ENCODE measurements at regions not wholly inside any gene's neighbourhood (a gene's known extent, or its start where the extent isn't known, plus 50 kb on each side); places are given as distances from the start of the nearest gene placed in this dataset.

DNA sequence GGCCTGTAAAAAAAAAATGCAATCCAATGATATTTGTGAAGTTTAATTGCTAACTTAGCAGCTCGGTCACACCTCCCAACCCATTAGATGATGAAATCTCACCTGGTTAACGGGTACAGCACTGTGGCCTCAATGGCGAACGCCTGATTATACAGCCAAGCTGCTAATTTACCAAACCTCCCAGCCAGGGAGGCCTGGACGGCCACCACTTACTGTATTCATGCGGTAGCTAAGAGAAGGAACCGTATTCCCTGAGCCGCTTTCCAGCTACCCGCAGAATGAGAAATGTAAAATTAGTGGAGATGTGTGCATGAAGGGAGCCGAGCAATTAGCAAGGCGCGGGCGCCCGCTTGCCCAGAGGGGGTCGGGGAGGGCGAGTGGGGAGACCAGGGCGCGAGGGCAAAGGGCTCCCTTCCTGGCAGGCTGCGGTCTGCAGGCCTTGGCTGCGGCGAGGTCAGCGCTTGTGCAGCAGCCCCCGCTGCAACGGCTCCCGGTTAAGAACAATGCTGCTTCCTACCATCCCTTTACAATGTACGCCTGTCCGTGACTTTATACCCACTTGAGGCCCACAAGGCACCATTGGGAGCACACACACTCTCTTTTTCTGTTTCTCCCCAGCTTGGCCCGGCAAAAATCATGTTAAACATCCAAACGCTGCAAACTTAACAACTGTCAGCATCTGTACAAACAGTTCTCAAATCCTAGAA is 70.4 kb upstream of the TBCA start:
- no peak for ATAC-seq
- TF ChIP-seq GLIS3 (CRISPR knock-in tag; IDR thresholded peaks at IDR 0.05) (no peak), OSR1 (CRISPR knock-in tag; IDR thresholded peaks at IDR 0.05) (no peak)

DNA sequence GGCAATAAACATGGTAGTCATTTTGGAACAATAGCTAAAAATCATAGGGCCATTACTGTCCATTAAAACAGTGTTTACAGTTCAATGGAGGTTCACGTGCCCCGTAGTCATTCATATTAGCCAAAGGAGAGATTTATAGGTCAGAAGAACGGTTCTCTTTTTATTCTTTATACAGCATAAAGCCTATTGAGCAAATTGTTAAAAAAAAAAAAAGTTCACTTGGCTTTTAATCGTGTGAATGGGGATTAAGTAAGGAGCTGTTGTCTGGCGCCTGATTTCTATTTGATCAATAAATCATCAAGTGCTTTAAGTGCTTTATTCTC is 69.1 kb upstream of the TBCA start:
- ATAC-seq = no peak

DNA sequence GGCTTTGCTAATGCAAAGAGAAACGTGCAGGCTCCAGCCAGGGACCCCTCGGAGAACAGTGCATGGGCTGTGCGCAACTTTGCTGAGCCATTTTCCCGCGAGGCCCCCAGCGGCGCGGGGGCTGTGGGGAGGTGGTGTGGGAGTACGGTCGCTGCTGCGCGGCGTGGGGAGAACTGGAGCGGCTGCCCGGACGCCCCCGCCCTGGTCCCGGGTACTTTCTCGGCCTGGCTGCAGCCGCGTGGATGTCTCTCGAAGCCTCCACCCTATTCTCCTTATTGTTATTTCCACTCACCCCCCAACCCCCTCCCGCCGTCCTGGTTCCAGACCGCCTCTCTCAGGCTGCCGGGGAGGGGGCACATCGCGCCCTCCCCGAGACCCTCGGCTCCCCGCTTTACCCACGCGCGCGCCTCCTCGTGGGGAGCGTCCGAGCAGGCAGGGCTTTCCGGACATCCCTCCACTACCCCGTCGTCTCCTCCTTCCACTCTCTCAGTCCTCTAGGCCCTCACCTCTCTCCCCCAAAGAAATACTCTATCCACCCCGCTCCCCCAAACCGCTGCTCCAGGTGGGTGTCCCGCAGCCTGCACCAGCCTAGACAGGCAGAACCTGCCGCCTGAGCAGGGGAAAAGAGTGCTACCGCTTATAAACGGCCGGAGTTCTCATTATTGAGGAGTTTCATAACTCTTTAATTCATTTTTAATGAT is 68.6 kb upstream of the TBCA start:
- TF ChIP-seq, protein P1, sequence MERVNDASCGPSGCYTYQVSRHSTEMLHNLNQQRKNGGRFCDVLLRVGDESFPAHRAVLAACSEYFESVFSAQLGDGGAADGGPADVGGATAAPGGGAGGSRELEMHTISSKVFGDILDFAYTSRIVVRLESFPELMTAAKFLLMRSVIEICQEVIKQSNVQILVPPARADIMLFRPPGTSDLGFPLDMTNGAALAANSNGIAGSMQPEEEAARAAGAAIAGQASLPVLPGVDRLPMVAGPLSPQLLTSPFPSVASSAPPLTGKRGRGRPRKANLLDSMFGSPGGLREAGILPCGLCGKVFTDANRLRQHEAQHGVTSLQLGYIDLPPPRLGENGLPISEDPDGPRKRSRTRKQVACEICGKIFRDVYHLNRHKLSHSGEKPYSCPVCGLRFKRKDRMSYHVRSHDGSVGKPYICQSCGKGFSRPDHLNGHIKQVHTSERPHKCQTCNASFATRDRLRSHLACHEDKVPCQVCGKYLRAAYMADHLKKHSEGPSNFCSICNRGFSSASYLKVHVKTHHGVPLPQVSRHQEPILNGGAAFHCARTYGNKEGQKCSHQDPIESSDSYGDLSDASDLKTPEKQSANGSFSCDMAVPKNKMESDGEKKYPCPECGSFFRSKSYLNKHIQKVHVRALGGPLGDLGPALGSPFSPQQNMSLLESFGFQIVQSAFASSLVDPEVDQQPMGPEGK (CRISPR knock-in tag; IDR thresholded peaks at IDR 0.05; ENCODE audit: borderline replicate concordance) = no peak
- no peak for TF ChIP-seq ZNF8 (CRISPR knock-in tag; IDR thresholded peaks at IDR 0.05)
- no peak for TF ChIP-seq ZFP3 (CRISPR knock-in tag; IDR thresholded peaks at IDR 0.05)
- TF ChIP-seq ZFP30 (CRISPR knock-in tag; IDR thresholded peaks at IDR 0.05) = no peak
- TF ChIP-seq ARNTL (CRISPR knock-in tag; IDR thresholded peaks at IDR 0.05; ENCODE audit: borderline replicate concordance, low read depth) = no peak
- TF ChIP-seq CSDC2 (CRISPR knock-in tag; IDR thresholded peaks at IDR 0.05) = no peak

More for the DNA sequence above, 69.1 kb upstream of the TBCA start:
- TF ChIP-seq, protein P2, sequence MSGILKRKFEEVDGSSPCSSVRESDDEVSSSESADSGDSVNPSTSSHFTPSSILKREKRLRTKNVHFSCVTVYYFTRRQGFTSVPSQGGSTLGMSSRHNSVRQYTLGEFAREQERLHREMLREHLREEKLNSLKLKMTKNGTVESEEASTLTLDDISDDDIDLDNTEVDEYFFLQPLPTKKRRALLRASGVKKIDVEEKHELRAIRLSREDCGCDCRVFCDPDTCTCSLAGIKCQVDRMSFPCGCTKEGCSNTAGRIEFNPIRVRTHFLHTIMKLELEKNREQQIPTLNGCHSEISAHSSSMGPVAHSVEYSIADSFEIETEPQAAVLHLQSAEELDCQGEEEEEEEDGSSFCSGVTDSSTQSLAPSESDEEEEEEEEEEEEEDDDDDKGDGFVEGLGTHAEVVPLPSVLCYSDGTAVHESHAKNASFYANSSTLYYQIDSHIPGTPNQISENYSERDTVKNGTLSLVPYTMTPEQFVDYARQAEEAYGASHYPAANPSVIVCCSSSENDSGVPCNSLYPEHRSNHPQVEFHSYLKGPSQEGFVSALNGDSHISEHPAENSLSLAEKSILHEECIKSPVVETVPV (CRISPR knock-in tag; IDR thresholded peaks at IDR 0.05) = no peak
- no peak for TF ChIP-seq OSR1 (CRISPR knock-in tag; IDR thresholded peaks at IDR 0.05)
- no peak for TF ChIP-seq RARB (CRISPR knock-in tag; IDR thresholded peaks at IDR 0.05)
- TF ChIP-seq SNAI2 (CRISPR knock-in tag; IDR thresholded peaks at IDR 0.05) = no peak
- no peak for TF ChIP-seq CSDC2 (CRISPR knock-in tag; IDR thresholded peaks at IDR 0.05)
- no peak for TF ChIP-seq TSHZ2 (CRISPR knock-in tag; IDR thresholded peaks at IDR 0.05)
- no peak for TF ChIP-seq ZFP3 (CRISPR knock-in tag; IDR thresholded peaks at IDR 0.05)
- TF ChIP-seq ZNF8 (CRISPR knock-in tag; IDR thresholded peaks at IDR 0.05) = no peak
- no peak for TF ChIP-seq ZFP30 (CRISPR knock-in tag; IDR thresholded peaks at IDR 0.05)
- TF ChIP-seq ISL1 (CRISPR knock-in tag; IDR thresholded peaks at IDR 0.05) = no peak
- no peak for TF ChIP-seq ESRRG (CRISPR knock-in tag; IDR thresholded peaks at IDR 0.05)
- TF ChIP-seq BACH2 (CRISPR knock-in tag; IDR thresholded peaks at IDR 0.05; ENCODE audit: borderline replicate concordance) = no peak
- TF ChIP-seq ZNF70 (CRISPR knock-in tag; IDR thresholded peaks at IDR 0.05) = no peak
- no peak for TF ChIP-seq ARNTL (CRISPR knock-in tag; IDR thresholded peaks at IDR 0.05; ENCODE audit: borderline replicate concordance, low read depth)
- no peak for TF ChIP-seq PPARA (CRISPR knock-in tag; IDR thresholded peaks at IDR 0.05; ENCODE audit: borderline replicate concordance)

GRCh38 chr5:77844373-77844622 is 68.2 kb upstream of the TBCA start:
- no peak for ATAC-seq
- TF ChIP-seq GLIS3 (CRISPR knock-in tag; IDR thresholded peaks at IDR 0.05) (no peak), TCF4 (CRISPR knock-in tag; IDR thresholded peaks at IDR 0.05; ENCODE audit: borderline replicate concordance) (no peak), CSDC2 (CRISPR knock-in tag; IDR thresholded peaks at IDR 0.05) (no peak), ZNF70 (CRISPR knock-in tag; IDR thresholded peaks at IDR 0.05) (no peak), TSHZ2 (CRISPR knock-in tag; IDR thresholded peaks at IDR 0.05) (no peak), ZFP3 (CRISPR knock-in tag; IDR thresholded peaks at IDR 0.05) (no peak), ISL1 (CRISPR knock-in tag; IDR thresholded peaks at IDR 0.05) (no peak), ARNTL (CRISPR knock-in tag; IDR thresholded peaks at IDR 0.05; ENCODE audit: borderline replicate concordance, low read depth) (no peak), TOX (CRISPR knock-in tag; IDR thresholded peaks at IDR 0.05; ENCODE audit: borderline replicate concordance) (no peak), OSR1 (CRISPR knock-in tag; IDR thresholded peaks at IDR 0.05) (no peak), ZNF8 (CRISPR knock-in tag; IDR thresholded peaks at IDR 0.05) (no peak), ZNF565 (CRISPR knock-in tag; conservative IDR thresholded peaks at IDR 0.05; ENCODE audit: low read depth) (no peak), BACH2 (CRISPR knock-in tag; IDR thresholded peaks at IDR 0.05; ENCODE audit: borderline replicate concordance) (no peak)
- TF ChIP-seq, protein P3, sequence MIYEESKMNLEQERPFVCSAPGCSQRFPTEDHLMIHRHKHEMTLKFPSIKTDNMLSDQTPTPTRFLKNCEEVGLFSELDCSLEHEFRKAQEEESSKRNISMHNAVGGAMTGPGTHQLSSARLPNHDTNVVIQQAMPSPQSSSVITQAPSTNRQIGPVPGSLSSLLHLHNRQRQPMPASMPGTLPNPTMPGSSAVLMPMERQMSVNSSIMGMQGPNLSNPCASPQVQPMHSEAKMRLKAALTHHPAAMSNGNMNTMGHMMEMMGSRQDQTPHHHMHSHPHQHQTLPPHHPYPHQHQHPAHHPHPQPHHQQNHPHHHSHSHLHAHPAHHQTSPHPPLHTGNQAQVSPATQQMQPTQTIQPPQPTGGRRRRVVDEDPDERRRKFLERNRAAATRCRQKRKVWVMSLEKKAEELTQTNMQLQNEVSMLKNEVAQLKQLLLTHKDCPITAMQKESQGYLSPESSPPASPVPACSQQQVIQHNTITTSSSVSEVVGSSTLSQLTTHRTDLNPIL (CRISPR knock-in tag; IDR thresholded peaks at IDR 0.05; ENCODE audit: low read depth) = no peak

More for the DNA sequence above, 68.6 kb upstream of the TBCA start:
- no peak for ATAC-seq
